ENCODE measurements at regions not wholly inside any gene's neighbourhood (a gene's known extent, or its start where the extent isn't known, plus 50 kb on each side); places are given as distances from the start of the nearest gene placed in this dataset.

- DNase-seq (ENCODE audit: low spot score in 2 of 2) (no peak), ATAC-seq (no peak)
- Mint-ChIP-seq H3K36me3 (no peaks in the 10 kb centered on the region), H3K9me3 (no peaks in the 10 kb centered on the region), H3K27ac (no peak overlapping the region)
These were observed 78.1 kb downstream of the MRPL46 start for GRCh38 chr15:88389120-88389519.

DNA sequence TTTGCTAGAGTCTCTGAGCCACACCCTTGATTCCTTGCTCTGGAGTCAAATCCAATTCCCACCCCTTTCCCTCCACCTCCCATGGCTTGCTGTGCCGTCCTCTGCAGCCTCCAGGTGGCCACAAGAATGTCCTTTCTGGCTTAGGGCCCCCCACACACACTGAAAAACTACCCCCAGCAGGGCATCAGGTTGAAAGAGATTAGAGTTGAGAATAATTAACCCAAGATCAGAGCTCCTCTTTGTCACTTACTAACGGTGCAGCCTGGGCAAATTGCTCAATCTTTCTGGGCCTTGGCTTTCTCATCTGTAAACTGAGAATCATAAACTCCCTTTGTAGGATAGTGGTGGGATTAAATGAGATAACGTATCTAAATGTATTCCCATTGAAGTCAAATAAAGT is 78.5 kb downstream of the MRPL46 start:
- H3K27ac Mint-ChIP-seq: no peak overlapping the region
- no peak for ATAC-seq

DNA sequence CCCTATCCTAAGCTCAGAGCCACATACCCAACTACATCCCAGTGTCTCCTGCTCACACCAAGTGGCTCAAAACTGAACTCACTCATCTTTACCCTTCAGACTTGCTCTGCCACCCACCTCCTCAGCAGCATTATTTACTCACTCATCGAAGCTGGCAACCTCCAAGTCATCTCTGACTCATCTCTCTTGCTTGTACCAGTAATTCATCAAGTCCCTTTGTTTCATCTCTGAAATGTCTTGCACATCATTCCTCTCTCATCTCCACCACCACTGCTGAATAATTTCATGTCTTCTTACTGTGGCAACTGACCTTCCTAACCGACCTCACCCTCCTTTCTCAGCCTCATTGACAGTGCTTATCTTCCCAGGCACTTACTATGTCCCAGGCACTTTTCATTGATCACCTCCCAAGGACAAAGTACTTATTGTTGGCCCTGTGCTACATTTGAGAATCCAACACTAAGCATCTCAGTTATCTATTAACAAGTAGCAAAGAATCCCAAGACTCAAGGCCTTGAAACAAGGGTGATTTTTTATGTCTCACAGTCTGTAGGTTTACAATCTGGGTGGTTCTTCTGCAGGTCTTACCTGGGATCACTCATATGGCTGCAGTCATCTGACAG is 82.0 kb downstream of the MRPL46 start:
- H3K9me3 Mint-ChIP-seq: no peaks in the 10 kb centered on the region
- ATAC-seq: peak; percentile 89 to 98
- DNase-seq (ENCODE audit: low spot score in 2 of 2): peak in 1 of 2 donors; percentile 33
- H3K27ac Mint-ChIP-seq: peak overlapping the region in 1 of 2 donors; percentile 2
- H3K36me3 Mint-ChIP-seq: no peaks in the 10 kb centered on the region

More for the DNA sequence above, 78.5 kb downstream of the MRPL46 start:
- DNase-seq (ENCODE audit: low spot score in 2 of 2): no peak
- Mint-ChIP-seq H3K36me3 (no peaks in the 10 kb centered on the region), H3K9me3 (no peaks in the 10 kb centered on the region)

DNA sequence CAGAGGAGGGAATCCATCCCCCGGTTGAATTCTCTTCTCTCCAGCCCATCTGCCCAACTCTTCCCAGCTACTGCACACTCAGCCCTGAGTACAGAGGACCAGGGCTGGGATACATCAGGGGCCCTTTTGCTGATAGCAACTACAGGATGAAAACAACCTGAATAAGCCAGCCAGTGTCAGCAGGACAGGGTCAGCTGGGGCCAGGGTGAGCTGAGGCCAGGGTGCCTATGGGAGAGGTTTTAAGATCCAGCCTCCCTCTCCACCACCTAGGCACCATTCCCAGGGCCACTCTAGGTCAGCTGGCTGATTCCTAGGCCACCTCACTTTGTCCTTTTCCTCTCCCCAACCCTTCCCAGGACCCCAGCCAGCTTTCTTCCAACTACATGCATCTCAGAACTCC is 83.8 kb downstream of the MRPL46 start:
- ATAC-seq (no peak), DNase-seq (ENCODE audit: low spot score in 2 of 2) (no peak)
- Mint-ChIP-seq H3K9me3 (no peaks in the 10 kb centered on the region), H3K27ac (no peak overlapping the region), H3K36me3 (no peaks in the 10 kb centered on the region)

DNA sequence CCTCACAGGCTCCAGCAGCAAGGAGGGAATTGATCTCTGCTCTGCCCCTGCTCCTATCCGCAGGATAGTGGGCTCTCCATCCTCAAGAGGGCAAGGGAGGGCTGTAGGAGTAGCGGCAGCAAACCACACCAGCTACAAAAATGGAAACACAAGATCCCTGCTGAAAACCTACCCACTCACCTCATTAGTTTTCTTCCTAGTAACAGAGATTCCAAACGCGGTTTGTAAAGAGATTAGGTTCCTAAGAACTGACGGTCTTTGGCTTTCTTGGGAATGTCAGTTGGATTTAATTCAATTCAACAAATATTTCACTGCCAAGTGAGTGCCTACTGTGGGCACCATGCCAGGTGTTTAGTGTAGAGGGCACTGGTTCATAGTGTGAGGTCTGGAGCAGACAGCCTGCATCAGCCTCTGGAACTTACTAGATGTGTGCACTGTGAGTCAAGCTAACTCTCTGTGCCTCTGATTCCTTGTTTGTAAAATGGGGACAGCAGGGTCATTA is 84.7 kb downstream of the MRPL46 start:
- DNase-seq (ENCODE audit: low spot score in 2 of 2) (no peak), ATAC-seq (no peak)
- Mint-ChIP-seq H3K27ac (no peak overlapping the region), H3K9me3 (no peaks in the 10 kb centered on the region), H3K36me3 (no peaks in the 10 kb centered on the region)

DNA sequence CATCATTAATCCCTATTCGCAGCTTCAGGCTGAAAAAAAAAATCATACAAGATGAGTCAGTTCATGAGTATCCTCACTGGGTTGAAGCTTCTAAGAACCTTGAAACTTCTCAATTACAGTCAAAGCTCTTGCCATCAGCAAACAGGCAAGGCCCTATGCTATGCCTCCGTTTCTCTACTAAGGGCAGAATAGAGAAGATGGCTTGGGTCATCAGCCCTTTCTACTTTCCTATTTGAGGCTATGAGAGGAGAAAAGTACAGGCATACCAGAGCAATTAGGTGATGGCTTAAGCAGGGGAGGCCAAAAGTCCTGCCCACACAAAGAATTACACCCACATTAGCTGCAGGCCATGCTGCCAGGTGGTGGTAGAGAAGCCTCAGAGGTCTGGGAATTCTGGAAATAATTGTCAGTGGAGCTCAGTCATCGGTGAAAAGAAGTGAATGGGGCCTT is 89.0 kb downstream of the MRPL46 start:
- ATAC-seq: no peak
- DNase-seq (ENCODE audit: low spot score in 2 of 2): no peak
- Mint-ChIP-seq H3K9me3 (no peaks in the 10 kb centered on the region), H3K27ac (no peak overlapping the region), H3K36me3 (no peaks in the 10 kb centered on the region)

GRCh38 chr15:88377509-88377908 is 89.7 kb downstream of the MRPL46 start:
- Mint-ChIP-seq H3K27ac (no peak overlapping the region), H3K36me3 (no peaks in the 10 kb centered on the region)
- no peak for ATAC-seq

DNA sequence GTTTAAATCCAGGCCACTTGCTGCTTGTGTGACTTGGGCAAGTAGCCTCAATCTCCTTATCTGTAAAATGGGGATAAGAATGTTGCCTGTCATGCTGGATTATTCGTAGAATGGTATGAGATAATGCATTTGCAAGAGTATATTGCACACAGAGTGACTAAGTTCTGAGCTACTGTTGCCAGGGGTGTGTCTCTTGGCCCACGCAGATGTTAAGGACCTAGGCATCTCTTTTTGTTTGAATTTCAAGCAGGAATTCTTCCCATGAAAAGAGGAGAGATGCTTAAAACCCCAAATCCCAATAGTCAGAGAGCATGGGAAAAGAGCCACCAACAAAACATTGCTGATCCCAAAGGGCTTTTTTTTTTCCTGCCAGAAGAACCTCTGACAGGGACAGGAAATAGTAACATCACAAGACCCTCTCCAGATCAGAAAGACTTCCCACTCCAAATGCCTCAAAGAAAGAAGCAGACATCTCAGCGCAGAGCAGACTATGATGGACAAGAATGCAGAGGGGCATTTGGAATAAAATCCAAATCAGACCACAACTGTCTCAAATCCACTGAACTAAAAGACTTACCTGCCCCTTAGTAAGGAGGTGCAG is 90.5 kb downstream of the MRPL46 start:
- H3K36me3 Mint-ChIP-seq: no peaks in the 10 kb centered on the region
- ATAC-seq: no peak
- no peak for DNase-seq (ENCODE audit: low spot score in 2 of 2)
- H3K27ac Mint-ChIP-seq: no peak overlapping the region
- no peaks in the 10 kb centered on the region for H3K9me3 Mint-ChIP-seq

More at GRCh38 chr15:88377509-88377908, 89.7 kb downstream of the MRPL46 start:
- no peaks in the 10 kb centered on the region for H3K9me3 Mint-ChIP-seq
- DNase-seq (ENCODE audit: low spot score in 2 of 2): no peak

GRCh38 chr15:88375234-88375927 is 91.8 kb downstream of the MRPL46 start:
- Mint-ChIP-seq H3K36me3 (no peaks in the 10 kb centered on the region), H3K27ac (peak overlapping the region in 1 of 2 donors; percentile 10), H3K9me3 (no peaks in the 10 kb centered on the region)
- DNase-seq (ENCODE audit: low spot score in 2 of 2) (no peak), ATAC-seq (peak; percentile 14 to 70)

- H3K36me3 Mint-ChIP-seq: no peaks in the 10 kb centered on the region
- ATAC-seq (no peak), DNase-seq (ENCODE audit: low spot score in 2 of 2) (no peak)
- H3K27ac Mint-ChIP-seq: no peak overlapping the region
- no peaks in the 10 kb centered on the region for H3K9me3 Mint-ChIP-seq
These were observed 102.1 kb downstream of the MRPL46 start for GRCh38 chr15:88365124-88365523.

- peaks cover 10 to 18% of the 10 kb centered on the region in 2 donors for H3K9me3 Mint-ChIP-seq
- H3K36me3 Mint-ChIP-seq: peaks cover 10 to 14% of the 10 kb centered on the region in 2 donors
- ATAC-seq (peak; percentile 69 to 93), DNase-seq (ENCODE audit: low spot score in 2 of 2) (no peak)
- H3K27ac Mint-ChIP-seq: no peak overlapping the region
These were observed 92.2 kb upstream of the NTRK3 start for GRCh38 chr15:88348579-88349230.

GRCh38 chr15:88345962-88346361 is 89.4 kb upstream of the NTRK3 start:
- ATAC-seq (no peak), DNase-seq (ENCODE audit: low spot score in 2 of 2) (no peak)
- Mint-ChIP-seq H3K27ac (no peak overlapping the region), H3K36me3 (no peaks in the 10 kb centered on the region), H3K9me3 (no peaks in the 10 kb centered on the region)

- ATAC-seq (no peak), DNase-seq (ENCODE audit: low spot score in 2 of 2) (no peak)
- Mint-ChIP-seq H3K9me3 (no peaks in the 10 kb centered on the region), H3K27ac (no peak overlapping the region), H3K36me3 (no peaks in the 10 kb centered on the region)
These were observed 88.2 kb upstream of the NTRK3 start for GRCh38 chr15:88344786-88345185.

GRCh38 chr15:88342666-88343065 is 86.1 kb upstream of the NTRK3 start:
- no peak overlapping the region for H3K27ac Mint-ChIP-seq
- H3K36me3 Mint-ChIP-seq: no peaks in the 10 kb centered on the region
- H3K9me3 Mint-ChIP-seq: no peaks in the 10 kb centered on the region
- ATAC-seq (no peak), DNase-seq (ENCODE audit: low spot score in 2 of 2) (no peak)

GRCh38 chr15:88341653-88342052 is 85.1 kb upstream of the NTRK3 start:
- DNase-seq (ENCODE audit: low spot score in 2 of 2) (no peak), ATAC-seq (no peak)
- H3K36me3 Mint-ChIP-seq: no peaks in the 10 kb centered on the region
- no peak overlapping the region for H3K27ac Mint-ChIP-seq
- no peaks in the 10 kb centered on the region for H3K9me3 Mint-ChIP-seq

- no peak overlapping the region for H3K27ac Mint-ChIP-seq
- DNase-seq (ENCODE audit: low spot score in 2 of 2): no peak
- no peaks in the 10 kb centered on the region for H3K9me3 Mint-ChIP-seq
- no peaks in the 10 kb centered on the region for H3K36me3 Mint-ChIP-seq
- no peak for ATAC-seq
These were observed 84.5 kb upstream of the NTRK3 start for GRCh38 chr15:88341006-88341405.

- ATAC-seq (no peak), DNase-seq (ENCODE audit: low spot score in 2 of 2) (no peak)
- H3K9me3 Mint-ChIP-seq: no peaks in the 10 kb centered on the region
- H3K27ac Mint-ChIP-seq: no peak overlapping the region
- H3K36me3 Mint-ChIP-seq: no peaks in the 10 kb centered on the region
These were observed 81.5 kb upstream of the NTRK3 start for GRCh38 chr15:88337993-88338392.

Data from activated naive CD4-positive, alpha-beta T cell treated with anti-CD3 and anti-CD28 coated beads, Interleukin-2, amount 50 U/mL, for 72 hours (primary cell).